Stimulated activated CD4-positive, alpha-beta T cell treated with anti-CD3 and anti-CD28 coated beads, Interleukin-15, amount 100 ng/mL, for 48 hours (primary cell): ENCODE measurements at regions not wholly inside any gene's neighbourhood (a gene's known extent, or its start where the extent isn't known, plus 50 kb on each side); places are given as distances from the start of the nearest gene placed in this dataset.

Experiments used
- DNase-seq, 2 donors: peaks; one replicate each; pipeline ENCODE4 v3.0.0-alpha.2; 2020; ENCODE audit warnings: low read depth in 2 of 2

DNA sequence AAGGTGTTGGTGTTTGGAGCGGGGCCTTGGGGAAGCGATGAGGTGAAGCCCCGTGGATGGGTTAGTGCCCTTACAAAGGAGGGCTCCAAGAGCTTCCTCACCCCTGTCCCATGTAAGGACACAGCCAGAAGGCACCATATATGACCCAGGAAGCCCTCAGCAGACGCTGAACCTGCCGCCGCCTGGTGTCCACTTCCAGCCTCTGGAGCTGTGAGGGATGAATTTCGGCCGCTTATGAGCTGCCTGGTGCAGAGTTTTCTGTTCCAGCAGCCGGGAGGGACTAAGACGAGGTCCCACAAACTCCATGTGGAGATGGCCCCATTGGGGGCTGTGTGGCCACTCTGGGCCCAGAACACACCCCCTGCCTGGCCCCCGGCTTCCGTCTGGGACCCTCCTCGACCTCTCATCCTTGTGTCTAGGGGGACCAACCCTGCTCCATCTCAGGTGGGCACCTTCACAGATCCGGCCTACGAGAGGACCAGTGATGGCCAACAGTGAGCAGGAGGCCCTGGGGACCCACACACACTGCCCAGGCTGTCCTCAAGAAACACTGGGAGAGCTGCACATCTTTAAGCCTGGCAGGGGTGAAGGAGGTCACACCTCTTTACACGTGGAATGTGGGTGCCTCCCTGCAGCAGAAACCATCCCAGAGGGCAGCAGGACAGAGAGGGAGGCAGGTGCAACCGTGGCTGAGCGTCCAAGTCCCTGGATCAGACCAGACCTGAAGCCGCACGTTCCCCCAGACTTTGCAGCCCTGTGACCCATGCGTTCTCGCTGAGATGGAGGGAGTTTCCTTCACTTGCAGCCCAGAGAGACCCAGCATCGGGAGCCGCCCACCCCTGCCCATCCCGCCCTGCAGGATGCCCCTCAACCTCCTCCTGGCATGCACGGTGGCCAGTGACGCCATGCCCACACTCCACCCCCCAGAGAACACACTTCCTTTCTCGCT is 96.1 kb downstream of the PDGFA start:
- no peak for DNase-seq

DNA sequence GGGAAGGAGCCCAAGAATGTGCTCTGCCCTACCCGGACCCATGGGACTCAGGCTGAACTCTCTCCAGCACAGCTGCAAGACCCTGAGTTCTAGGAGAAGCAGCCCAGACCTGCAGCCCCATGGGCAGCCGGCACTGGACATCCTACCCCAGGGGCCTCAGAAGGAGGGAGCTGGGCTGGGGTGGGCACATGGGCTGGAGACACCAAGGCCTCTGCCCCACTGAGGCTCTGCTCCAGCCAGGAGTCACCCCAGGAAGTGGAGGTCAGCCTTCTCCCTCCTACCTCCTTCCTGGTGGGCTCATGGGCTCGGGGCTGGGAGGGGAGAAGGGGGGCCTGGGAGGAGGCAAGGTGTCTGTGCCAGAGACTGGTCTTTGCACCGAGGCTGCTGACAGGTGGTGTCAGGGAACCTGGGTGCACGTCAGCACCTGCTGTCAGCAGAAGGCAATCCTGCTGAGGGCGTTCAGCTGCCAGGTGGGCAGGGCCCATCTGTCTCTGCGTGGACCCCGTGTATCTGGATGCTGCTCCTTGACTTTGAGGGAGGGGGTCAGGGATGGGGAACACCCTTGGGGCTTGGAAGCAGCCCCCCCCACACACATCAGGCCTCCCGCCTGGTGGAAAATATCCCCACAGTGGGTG is 95.2 kb downstream of the PDGFA start:
- no peak for DNase-seq

DNA sequence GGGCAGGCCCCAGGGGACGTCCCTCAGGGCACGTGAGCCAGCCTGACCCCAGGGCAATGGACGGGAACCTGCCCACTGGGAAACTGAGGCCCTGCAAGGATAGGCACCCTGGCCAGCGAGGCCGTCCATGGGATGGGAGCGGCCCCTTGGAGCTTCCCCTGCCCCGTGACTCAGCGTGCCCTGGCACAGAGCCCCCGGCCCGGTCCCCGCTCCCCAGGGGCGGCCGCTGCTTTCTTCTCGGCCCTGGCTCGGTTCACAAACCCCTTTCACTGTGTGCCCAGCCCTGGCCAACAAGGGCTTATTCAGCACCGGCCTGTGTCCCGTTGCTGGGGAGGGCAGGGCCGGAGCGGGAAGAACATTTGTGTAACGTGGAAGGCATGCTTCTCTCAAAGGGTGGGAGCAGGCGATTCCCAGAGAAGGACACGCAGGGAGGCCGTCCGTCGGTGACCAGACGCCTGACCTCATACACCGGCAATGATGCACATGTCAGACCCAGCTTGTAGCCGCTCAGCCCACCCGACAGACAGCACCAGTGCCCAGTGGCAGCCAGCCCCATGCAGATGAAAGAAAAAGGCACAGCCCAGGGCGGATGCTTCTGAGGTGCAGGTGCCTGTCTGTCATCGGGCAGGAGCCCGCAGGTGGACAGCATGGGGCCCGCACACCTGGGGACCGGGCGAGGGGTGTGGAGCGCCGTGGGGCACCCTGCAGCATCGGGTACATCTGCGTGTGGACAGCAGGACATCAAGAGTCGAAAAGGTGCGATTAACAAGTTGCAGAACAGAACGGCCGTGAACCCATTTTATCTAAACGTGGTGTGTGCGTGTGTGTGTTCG is 94.5 kb downstream of the PDGFA start:
- DNase-seq: no peak

DNA sequence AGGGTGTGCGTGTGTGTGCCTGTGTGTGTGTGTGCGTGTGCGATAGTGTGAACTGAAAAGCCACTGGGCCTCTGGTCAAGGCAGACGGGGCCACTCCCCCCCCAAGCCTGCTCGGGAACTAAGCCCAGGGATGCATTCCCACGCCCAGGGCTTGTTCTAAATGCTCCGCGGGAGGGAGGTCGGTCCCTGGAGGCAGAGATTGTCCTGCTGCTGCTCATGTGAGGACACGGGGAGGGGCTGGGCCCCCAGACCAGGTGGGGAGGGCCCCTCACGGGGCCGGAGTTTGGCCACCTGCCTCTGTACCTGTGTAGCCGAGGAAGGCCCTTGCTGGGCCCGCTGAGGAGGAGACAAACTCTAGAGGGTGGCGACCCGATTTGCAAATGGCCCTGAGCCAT is 93.9 kb downstream of the PDGFA start:
- DNase-seq: no peak

DNA sequence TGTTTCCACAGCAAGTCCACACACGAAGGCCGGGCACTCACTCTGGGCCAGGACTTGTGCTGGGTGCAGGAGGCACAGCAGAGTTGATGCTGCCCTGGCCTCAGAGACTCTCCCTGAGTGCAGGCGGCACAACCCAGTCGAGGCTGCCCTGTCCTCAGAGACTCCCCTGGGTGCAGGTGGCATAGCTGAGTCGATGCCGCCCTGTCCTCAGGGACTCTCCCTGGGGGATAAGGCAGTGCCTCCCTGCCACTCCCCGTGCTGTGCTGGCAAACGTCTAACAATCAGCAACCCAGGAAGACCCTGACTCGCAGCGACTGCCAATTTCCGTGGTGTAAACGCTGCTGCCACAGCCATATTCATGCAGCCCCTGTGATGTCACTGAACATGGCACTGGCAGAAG is 93.1 kb downstream of the PDGFA start:
- no peak for DNase-seq

DNA sequence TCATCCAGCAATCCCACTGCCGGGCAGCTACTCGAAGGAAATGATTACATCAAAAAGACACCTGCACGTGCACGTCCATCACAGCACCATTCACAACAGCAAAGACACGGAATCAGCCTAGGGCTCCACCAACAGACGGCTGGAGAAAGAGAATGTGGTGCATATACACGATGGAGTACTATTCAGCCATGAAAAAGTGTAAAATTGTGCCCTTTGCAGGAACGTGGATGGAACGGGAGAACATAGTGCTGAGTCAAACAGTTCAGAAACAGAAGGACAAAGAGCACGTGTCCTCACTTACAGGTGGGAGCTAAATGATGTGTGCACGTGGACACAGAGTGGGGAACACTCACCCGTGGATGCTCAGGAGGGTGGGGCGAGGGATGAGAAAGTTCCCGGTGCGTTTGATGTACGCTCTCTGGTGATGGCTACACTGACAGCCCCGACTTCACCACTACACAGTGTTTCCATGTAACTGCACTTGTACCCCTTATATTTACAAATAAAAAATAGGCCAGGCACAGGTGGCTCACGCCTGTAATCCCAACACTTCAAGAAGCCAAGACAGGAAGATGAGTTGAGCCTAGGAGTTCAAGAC is 92.0 kb downstream of the PDGFA start:
- no peak for DNase-seq

DNA sequence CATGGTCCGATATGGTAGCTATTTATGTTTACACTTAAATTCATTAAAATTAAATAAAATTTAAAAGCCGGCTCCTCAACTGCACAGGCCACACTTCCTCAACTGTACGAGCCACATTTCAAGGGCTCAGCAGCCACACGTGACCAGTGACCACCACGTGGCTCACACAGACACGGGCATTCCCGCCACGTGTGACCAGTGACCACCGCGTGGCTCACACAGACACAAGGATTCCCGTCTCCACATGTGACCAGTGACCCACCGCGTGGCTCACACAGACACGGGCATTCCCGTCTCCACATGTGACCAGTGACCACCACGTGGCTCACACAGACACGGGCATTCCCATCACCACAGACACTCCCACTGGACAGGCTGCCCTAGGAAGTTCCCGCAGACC is 91.3 kb downstream of the PDGFA start:
- no peak for DNase-seq

DNA sequence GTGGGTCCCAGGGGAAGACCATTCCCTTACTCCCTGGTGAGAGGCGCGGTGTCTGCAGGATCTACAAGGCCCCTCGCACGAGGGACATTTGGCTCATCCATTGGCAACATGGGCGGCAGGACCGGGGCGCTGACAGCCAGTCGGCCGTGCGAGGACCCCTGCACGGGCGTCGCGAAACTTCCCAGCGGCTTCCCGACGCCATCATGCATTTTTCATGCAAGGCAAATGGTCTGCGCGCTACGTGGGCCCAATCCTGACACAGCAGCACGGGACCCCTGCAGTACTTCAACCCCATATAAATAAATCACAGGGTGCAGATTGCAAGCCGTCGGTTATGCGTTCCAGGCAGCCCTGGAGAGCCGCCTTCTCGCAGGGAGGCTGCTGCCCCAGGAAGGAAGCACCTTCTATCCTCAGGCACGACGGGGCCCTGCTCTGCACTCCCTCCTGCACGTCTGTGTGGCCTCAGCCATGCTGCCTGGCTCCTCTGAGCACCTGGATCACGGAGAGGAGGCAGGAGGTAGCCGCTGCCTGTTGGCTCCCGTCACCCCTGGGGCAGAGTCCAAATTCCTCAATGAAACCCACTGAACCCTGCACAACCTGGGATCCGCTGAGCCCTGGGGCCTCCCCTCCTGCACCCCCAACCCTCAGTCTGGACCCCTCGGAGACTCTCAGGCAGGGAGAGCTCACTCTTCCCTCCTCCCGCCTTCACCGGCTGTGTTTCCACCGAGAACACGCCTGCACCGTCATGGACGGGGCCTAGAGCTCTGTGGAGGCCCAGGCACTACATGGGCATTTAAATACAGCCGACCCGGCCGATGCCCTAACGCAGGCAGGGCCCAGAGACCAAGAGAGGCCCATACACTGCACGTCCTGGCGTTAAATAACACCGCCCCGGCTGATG is 90.5 kb downstream of the PDGFA start:
- DNase-seq: no peak

DNA sequence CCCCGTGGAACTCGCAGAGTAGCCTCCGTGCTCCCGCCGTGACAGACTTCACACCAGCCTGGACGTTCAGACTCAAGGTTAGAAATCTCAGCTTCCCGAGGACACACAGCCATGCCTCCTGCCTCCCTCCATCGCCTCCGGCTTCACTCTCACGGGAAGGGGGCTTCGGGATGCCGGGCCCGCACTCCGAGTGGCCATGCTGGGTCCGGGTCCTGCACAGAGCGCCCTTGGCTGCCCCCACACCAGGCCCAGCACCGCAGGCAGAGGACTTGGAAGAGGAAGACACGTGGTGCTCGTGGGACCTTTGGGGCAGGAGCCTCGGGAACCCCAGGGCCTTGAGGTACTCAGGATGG is 89.8 kb downstream of the PDGFA start:
- no peak for DNase-seq

DNA sequence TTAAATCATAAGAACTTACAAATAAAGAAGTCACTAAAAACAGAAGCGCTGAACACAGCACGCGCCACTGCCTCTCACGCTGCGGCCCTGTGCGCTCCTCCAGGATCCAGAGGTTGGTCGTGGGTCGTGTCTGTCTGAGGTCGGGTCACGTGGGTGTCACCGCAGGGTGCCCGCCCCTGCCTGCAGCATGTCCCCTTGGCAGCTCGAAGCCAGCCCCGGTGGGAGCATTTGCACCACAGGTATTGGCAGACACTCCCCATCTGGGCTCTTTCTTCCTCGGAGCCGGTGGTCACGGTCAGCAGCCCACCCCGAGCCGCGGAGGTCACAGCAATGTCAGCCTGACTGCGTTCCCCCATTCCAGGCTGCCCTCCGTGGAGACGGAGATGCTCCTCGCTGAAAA is 88.6 kb downstream of the PDGFA start:
- DNase-seq: no peak

DNA sequence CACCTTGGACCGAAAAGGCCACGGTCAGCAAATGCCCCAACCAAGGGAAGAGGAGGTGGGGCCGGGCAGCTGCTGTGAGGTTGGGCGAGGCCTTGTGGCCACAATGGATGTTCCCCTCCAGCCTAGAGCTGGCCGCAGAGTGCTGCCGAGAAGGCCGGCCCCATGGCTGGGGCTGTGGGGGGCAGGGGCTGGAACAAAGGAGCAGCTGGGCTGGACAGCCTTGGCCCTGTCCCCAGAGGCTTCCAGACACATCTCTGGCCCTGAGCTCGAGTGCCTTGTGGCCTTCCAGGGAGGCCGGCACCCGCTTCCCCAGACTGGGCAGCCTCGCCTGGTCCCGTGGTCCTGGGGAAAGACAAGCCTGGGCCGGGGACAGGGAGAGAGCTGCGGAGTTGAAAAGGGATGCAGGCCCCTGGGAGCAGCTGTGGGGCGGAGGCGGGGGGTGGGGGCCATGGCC is 88.0 kb downstream of the PDGFA start:
- no peak for DNase-seq

DNA sequence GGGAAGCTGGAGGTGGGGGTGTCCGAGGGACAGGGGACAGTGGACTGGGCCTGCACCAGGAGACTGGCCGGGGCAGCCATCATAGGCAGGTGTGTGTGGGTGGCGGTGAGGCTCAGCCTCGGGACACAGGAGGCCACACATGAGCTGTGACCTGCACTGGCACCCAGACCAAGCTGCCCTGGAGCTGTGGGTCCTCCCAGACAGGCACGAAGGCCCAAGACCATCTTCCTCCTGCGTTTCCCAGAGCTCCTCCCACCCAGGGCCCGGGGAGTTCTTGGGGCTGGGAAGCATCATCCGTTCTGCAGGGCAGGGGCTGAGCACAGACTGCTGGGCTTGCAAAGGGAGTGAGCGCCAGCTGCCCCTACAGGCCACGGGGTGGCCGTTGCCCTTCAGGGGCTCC is 87.4 kb downstream of the PDGFA start:
- DNase-seq: no peak

DNA sequence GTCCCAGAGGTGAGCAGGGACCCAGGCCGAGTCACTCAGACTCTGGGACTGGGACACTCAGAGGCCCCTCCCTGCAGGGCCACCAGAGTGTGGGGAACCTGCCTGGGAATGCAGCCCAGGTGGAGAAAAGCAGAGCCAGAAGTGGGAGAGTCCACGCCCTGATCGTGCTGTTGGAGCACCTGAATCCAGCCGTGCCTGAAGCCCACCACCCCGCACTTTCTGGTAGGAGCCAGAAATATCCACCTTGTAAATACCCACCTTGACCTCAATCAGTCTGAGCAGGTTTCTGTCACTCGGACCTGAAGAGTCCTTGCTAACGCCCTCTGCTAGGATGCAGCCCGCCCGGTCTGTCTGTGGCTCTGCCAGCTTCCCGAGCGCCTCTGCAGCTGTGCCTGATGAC is 86.7 kb downstream of the PDGFA start:
- DNase-seq: no peak

DNA sequence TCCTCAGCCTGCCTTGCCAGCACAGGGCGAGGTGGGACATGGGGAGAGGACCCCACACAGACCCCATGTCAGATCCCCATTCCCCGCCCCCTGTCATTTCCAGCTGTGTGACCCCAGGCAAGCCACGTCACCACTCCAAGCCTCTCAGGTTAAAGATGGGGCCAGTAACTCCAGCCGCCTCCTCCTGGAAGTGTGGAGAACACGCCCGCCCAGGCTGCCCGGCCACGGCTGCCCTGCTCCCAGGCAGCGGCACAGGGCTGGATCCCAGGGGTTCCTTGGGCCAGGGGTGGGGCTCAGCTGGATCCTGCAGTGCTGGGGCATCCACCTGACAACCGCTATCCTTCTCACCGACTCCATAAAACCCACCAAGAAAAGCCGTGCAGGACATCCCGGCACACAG is 86.1 kb downstream of the PDGFA start:
- no peak for DNase-seq

DNA sequence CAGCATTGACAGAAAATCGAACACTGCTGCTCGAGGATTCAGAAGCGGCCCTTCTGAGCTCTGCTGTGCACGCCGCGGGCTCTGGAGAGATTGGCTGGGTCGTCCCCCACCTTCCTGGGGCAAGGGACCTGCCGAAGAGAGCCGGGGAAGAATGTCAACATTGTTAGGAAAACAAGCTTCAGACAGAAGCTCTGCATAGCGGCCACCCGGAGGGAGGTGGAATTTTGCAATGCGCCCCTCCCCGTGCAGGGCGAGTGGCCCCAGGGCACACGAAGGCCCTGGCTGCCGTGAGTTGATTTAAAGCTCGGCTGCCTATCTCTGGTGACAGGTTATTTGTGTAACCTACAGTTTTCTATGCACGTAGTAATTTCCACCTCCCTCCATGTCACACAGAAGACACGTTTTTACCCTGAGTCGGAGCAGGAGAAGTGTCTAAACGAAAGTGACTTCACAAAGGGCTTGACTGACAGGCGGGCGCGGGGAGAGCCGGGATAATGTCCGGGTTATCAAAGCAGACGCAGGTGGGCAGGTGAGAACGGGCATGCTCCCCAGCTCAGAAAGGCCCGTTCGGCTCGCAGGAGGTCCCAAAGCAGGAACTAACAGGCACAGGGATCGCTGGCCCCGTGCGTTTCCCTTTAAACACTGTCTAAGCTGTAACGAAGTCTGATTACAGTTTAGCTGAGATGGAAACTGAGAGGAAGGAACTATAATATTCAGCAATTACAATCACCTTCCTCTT is 84.6 kb downstream of the PDGFA start:
- no peak for DNase-seq

DNA sequence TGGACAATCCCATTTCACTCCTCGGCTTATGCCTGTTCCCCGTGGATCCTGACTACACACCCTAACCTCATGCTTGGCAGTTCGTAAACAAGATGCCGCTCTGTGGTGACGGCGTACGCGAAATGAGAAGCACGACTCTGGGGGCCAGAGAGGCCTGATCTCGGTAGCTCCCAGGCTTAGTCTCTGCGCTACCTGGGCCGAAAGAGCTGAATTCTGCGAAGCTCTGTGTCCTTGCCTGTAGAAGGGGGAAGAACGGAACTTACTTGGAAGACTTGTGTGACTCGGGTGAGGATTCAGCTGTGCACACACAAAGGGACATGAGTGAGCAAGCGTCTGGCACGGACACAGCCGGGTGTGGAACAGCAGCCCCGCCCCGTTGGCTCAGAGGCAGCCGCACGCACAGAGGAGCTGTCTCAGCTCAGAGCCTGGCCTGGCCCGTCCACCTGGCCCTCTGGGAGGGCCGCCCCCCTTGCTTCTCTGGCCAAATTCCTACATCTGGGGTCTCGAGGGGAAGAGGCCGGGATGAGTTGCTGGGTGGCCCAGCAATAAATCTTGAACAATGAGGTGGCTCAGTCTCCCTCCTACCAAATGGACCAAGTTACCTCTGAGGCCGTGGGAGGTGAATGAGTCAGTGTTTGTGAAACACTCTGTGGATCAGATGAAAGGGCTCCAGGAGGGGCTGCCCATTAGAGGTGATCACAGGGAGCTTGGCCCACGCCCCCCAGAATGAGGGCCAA is 83.8 kb downstream of the PDGFA start:
- peak in 1 of 2 donors; percentile 11 for DNase-seq

DNA sequence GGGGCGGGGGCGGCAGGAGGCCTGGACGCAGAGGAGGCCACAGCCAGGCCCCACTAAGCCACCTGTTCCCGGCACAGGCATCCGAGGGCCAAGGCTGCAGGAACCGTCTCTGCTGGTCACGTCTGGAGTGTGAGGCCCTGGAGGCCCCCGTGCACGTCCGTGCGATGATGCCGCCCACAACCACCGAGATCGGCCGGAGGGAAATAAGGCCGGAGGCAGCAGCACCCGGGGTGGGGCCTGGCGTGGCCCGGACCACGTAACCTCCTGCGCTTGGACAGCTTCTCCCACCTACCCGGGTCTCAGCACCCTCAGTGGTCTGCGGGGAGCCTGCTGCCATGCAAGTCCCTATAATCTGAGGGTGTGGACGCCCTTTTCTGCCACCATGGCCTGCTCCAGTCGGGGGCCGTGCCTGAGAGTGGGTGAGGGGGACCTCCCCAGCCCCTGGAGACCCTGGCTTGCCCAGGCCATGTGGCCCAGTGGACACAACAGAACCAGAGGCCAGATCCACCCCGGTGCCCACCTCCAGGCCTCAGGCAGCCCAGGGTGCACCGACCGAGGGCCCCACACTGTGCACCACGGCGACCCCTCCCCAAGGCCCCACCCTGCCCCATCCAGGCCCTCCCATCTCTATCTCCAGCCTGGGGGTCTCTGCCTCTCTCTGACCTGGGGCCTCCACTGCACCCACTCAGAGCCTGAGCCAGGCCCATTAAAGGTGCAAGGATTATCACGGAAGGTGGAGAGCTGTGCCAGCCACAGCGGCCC is 83.1 kb downstream of the PDGFA start:
- no peak for DNase-seq

DNA sequence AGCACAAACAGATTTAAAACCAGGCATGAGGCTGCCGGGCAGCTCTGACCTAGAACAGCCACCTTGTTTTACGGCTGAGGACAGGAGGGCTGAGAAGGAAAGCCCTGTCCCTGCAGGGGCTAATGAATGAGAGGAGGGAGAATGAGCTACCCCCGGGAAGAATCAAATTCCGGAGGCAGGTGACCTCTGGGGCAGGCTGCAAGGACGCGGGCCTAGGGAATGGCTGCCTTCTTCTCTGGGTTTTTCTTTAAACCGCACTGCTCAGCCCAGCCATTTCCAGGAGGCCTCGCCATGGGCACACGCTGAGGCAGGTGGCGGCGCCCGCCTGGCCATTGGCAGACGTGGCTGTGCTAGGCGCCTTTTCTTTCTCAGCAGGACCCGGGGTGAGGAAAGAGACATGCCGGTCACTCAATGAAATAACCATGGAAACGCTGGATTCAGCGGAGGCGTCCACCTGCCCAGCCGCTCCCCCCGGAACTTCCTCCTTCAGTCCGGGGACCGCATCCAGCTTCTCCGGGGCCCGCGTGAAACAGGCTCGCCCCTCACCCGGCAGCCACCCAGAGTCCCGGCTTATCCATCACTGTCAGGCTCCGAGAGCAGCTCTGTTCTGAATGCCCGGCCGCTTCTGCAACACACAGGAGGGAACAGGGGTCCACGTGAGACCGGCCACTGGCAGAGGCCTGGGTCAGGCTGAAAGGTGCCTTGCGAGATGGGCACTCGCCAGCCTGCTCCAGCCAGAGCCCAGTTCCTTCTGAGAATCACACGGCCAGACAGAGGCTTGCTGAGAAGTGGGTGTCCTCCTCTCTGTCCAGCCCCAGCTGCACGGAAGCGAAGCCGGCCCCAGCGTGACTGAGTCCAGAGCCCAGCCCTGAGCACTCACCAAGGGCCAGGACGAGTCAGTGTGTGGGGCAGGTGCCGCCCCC is 82.1 kb downstream of the PDGFA start:
- DNase-seq: no peak
